ENCODE measurements at regions not wholly inside any gene's neighbourhood (a gene's known extent, or its start where the extent isn't known, plus 50 kb on each side); places are given as distances from the start of the nearest gene placed in this dataset.

DNA sequence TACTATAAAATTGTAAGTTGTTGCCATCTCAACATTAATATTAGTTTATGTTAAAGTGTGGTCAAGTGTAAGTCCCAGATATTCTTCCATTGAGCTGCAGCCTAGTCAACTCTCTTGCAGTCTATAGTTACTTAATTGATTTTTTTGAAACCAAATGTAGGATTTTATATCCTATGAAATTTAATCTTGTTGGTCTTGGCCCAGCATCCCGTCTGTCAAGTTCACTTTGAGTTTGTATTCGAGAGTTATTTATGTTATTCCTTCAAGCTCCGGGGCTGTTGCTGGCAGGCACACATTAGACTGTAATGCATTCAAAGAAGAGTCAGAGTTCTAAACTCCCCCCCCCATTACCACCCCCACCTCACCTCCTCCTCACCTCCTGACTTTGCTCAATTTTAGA lies 71.0 kb upstream of the SPACA1 start:
- H3K4me3 ChIP-seq, result no peak overlapping the region

DNA sequence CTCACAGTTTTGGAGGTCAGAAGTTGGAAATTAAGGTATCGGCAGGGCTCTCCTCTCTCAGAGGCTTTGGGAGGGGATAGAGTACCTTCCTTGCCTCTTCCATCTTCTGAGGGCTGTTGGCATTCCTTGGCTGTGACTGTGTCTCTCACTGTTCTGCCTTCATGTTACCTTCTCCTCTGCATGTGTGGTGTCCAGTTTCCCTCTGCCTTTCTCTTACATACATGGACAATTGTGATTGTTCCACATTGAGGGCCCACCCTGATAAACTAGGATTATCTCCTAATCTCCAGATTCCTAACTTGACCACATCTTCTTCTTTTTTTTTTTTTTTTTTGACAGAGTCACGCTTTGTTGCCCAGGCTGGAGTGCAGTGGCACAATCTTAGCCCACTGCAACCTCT lies 72.1 kb upstream of the SPACA1 start:
- Histone ChIP-seq H3K27me3 (no peaks in the 10 kb centered on the region), H3K4me1 (no peaks in the 10 kb centered on the region), H3K9me3 (no peaks in the 10 kb centered on the region), H3K36me3 (no peaks in the 10 kb centered on the region), H3K4me3 (no peak overlapping the region), H3K27ac (no peak overlapping the region)
- WGBS, 5 donors, result 81 to 94% (median 89%) methylated on average over 2 of the region's 2 CpGs
- TF ChIP-seq EP300 (IDR thresholded peaks at IDR 0.05) (no peak), POLR2A (IDR thresholded peaks at IDR 0.05) (no peak), POLR2AphosphoS5 (IDR thresholded peaks at IDR 0.05) (no peak)
- TF ChIP-seq, protein P1, sequence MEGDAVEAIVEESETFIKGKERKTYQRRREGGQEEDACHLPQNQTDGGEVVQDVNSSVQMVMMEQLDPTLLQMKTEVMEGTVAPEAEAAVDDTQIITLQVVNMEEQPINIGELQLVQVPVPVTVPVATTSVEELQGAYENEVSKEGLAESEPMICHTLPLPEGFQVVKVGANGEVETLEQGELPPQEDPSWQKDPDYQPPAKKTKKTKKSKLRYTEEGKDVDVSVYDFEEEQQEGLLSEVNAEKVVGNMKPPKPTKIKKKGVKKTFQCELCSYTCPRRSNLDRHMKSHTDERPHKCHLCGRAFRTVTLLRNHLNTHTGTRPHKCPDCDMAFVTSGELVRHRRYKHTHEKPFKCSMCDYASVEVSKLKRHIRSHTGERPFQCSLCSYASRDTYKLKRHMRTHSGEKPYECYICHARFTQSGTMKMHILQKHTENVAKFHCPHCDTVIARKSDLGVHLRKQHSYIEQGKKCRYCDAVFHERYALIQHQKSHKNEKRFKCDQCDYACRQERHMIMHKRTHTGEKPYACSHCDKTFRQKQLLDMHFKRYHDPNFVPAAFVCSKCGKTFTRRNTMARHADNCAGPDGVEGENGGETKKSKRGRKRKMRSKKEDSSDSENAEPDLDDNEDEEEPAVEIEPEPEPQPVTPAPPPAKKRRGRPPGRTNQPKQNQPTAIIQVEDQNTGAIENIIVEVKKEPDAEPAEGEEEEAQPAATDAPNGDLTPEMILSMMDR (IDR thresholded peaks at IDR 0.05), result no peak
- DNase-seq, result no peak
- intact Hi-C loops (cut with DNase I; ENCODE audit: low total_unique reads), result no loop called here

More for the DNA sequence above, 71.0 kb upstream of the SPACA1 start:
- Histone ChIP-seq H3K27me3 (no peaks in the 10 kb centered on the region), H3K4me1 (no peaks in the 10 kb centered on the region), H3K27ac (no peak overlapping the region), H3K36me3 (no peaks in the 10 kb centered on the region), H3K9me3 (no peaks in the 10 kb centered on the region)
- TF ChIP-seq, protein P1 (IDR thresholded peaks at IDR 0.05), result no peak
- no peak for TF ChIP-seq POLR2A (IDR thresholded peaks at IDR 0.05)
- no peak for TF ChIP-seq POLR2AphosphoS5 (IDR thresholded peaks at IDR 0.05)
- no peak for TF ChIP-seq EP300 (IDR thresholded peaks at IDR 0.05)
- intact Hi-C loops (cut with DNase I; ENCODE audit: low total_unique reads), result no loop called here
- 59 to 71% (median 68%) methylated on average over 3 of the region's 3 CpGs for WGBS, 5 donors
- DNase-seq, result no peak

- DNase-seq, result no peak
- TF ChIP-seq POLR2A (IDR thresholded peaks at IDR 0.05) (no peak), POLR2AphosphoS5 (IDR thresholded peaks at IDR 0.05) (no peak), EP300 (IDR thresholded peaks at IDR 0.05) (no peak)
- TF ChIP-seq, protein P1 (IDR thresholded peaks at IDR 0.05), result no peak
- H3K4me1 ChIP-seq, result peaks cover 0 to 13% (median 9%) of the 10 kb centered on the region in 4 donors
- H3K27me3 ChIP-seq, result peaks cover 0 to 28% (median 5%) of the 10 kb centered on the region in 3 donors
- H3K27ac ChIP-seq, result no peak overlapping the region
- H3K36me3 ChIP-seq, result no peaks in the 10 kb centered on the region
- intact Hi-C loops (cut with DNase I; ENCODE audit: low total_unique reads), result no loop called here
- no peaks in the 10 kb centered on the region for H3K9me3 ChIP-seq
- H3K4me3 ChIP-seq, result no peak overlapping the region
Measured at GRCh38 chr6:87972279-87972678, 75.4 kb upstream of the SPACA1 start.

DNA sequence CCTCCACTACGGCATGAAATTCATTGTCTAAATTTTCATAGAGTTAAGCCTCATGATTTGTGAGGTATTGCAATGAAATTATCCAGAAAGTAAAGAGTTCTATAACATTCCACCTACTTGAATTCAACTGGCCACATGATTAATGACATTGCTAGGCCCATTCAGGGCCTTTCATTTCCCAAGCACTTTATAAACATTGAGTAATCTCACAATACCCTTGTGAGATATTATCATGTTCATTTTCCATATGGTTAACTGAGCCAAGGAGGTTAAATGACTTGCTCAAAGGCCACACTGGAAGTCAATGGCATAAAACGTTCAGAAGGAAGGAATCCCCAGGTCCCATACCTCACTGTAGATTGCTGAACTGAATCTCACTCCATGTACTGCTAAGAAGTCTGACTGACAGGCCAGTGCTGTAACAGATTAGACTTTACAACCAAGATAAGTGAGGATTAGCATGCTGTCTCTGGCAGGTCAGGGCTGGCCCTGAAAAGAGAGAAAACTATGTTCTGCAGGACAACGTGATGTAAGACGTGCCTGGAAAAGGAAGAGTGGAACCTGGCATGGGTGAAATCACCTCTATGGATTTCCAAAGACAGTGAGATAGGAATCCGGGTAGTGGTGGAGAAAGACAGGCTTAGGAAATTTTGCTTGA lies 75.9 kb upstream of the SPACA1 start:
- intact Hi-C loops (cut with DNase I; ENCODE audit: low total_unique reads), result no loop called here
- Histone ChIP-seq H3K4me3 (no peak overlapping the region), H3K27me3 (peaks cover 0 to 33% (median 5%) of the 10 kb centered on the region in 3 donors), H3K4me1 (peaks cover 0 to 13% (median 9%) of the 10 kb centered on the region in 4 donors), H3K9me3 (no peaks in the 10 kb centered on the region), H3K36me3 (no peaks in the 10 kb centered on the region), H3K27ac (no peak overlapping the region)
- no peak for DNase-seq
- TF ChIP-seq EP300 (IDR thresholded peaks at IDR 0.05) (no peak), POLR2A (IDR thresholded peaks at IDR 0.05) (no peak), POLR2AphosphoS5 (IDR thresholded peaks at IDR 0.05) (no peak)
- TF ChIP-seq, protein P1 (IDR thresholded peaks at IDR 0.05), result no peak
- 57 to 66% (median 59%) methylated on average over 5 of the region's 5 CpGs for WGBS, 5 donors
